PFSK-1 (cell line): ENCODE measurements at regions not wholly inside any gene's neighbourhood (a gene's known extent, or its start where the extent isn't known, plus 50 kb on each side); places are given as distances from the start of the nearest gene placed in this dataset.

Experiments
- FOXP2 ChIP-seq: optimal IDR thresholded peaks from 2 replicates; pipeline ENCODE3; 2011; ENCODE audit warnings: borderline replicate concordance, control low read depth, inconsistent platforms; ENCODE audit not compliant: insufficient read depth; ENCODE audit errors: extremely low read length, extremely low read depth
- POLR2AphosphoS5 ChIP-seq: IDR thresholded peaks from 2 replicates; pipeline ENCODE4 v1.6.1; 2012; ENCODE audit warnings: low read depth, mild to moderate bottlenecking, control low read depth, low read length, moderate library complexity
- REST ChIP-seq, 2 experiments: IDR thresholded peaks; 2 replicates each; pipeline versions ENCODE4 v1.6.1 to v1.8.0; 2011 to 2012; ENCODE audit warnings: low read depth in 2 of 2, low read length in 2 of 2, control low read depth in 1 of 2, inconsistent platforms in 1 of 2, mild to moderate bottlenecking in 1 of 2, moderate library complexity in 1 of 2; ENCODE audit not compliant: insufficient read depth in 1 of 2
- SIN3A ChIP-seq: IDR thresholded peaks from 2 replicates; pipeline ENCODE4 v1.6.1; 2012; ENCODE audit warnings: mild to moderate bottlenecking, low read length, moderate library complexity, borderline replicate concordance; ENCODE audit not compliant: insufficient read depth
- TAF1 ChIP-seq: IDR thresholded peaks from 2 replicates; pipeline ENCODE4 v1.6.1; 2012; ENCODE audit warnings: low read length, control low read depth, borderline replicate concordance; ENCODE audit not compliant: insufficient read depth

GRCh38 chr6:115602466-115602865, 458.2 kb downstream of the FRK start:
- TF ChIP-seq SIN3A, result no peak
- TF ChIP-seq TAF1, result no peak
- no peak for TF ChIP-seq REST (IDR thresholded peaks at IDR 0.05; ENCODE audit: insufficient read depth in 1 of 2, low read depth in 2 of 2, low read length in 2 of 2)
- no peak for TF ChIP-seq POLR2AphosphoS5
- TF ChIP-seq FOXP2, result no peak
